HCT116 (cell line): ENCODE measurements at regions not wholly inside any gene's neighbourhood (a gene's known extent, or its start where the extent isn't known, plus 50 kb on each side); places are given as distances from the start of the nearest gene placed in this dataset.

Source experiments
- CTCF ChIP-seq, 3 experiments: fragments of 200-600 bp in 1 of 3; sonication (generic) in 1 of 3; IDR thresholded peaks in 2 of 3; conservative IDR thresholded peaks in 1 of 3; 2 replicates each; pipeline ENCODE4 v1.5.1; 2012 to 2017; ENCODE audit warnings: low read depth in 2 of 3, low read length in 2 of 3, antibody characterized with exemption in 1 of 3, borderline replicate concordance in 1 of 3, control low read depth in 1 of 3, mild to moderate bottlenecking in 1 of 3, mixed read lengths in 1 of 3, mixed run types in 1 of 3, moderate library complexity in 1 of 3; ENCODE audit not compliant: insufficient read depth in 1 of 3
- EZH2 ChIP-seq: fragments of 200-600 bp; sonication (generic); IDR thresholded peaks from 2 replicates; pipeline ENCODE4 v1.6.1; 2017; ENCODE audit warnings: antibody characterized with exemption, mixed run types
- FOSL1 ChIP-seq: IDR thresholded peaks from 2 replicates; pipeline ENCODE4 v1.6.1; 2012; ENCODE audit warnings: low read depth
- POLR2A ChIP-seq: IDR thresholded peaks from 2 replicates; pipeline ENCODE4 v1.7.0; 2011; ENCODE audit warnings: borderline replicate concordance; ENCODE audit not compliant: insufficient read depth, insufficient read length; ENCODE audit errors: extremely low read depth
- POLR2AphosphoS5 ChIP-seq: IDR thresholded peaks from 2 replicates; pipeline ENCODE4 v1.6.1; 2011; ENCODE audit warnings: mild to moderate bottlenecking, low read depth, low read length, moderate library complexity
- RAD21 ChIP-seq: IDR thresholded peaks from 2 replicates; pipeline ENCODE4 v1.6.1; 2012; ENCODE audit warnings: low read depth, mild to moderate bottlenecking
- REST ChIP-seq: IDR thresholded peaks from 2 replicates; pipeline ENCODE4 v1.6.1; 2012; ENCODE audit warnings: low read depth
- SIN3A ChIP-seq: IDR thresholded peaks from 2 replicates; pipeline ENCODE4 v1.6.1; 2012; ENCODE audit warnings: low read depth
- SRF ChIP-seq: IDR thresholded peaks from 2 replicates; pipeline ENCODE4 v1.6.1; 2012; ENCODE audit warnings: low read depth
- TCF7L2 ChIP-seq: IDR thresholded peaks from 2 replicates; pipeline ENCODE4 v1.7.0; 2011; ENCODE audit warnings: borderline replicate concordance, inconsistent platforms; ENCODE audit not compliant: insufficient read depth, insufficient read length; ENCODE audit errors: extremely low read depth
- YY1 ChIP-seq: IDR thresholded peaks from 2 replicates; pipeline ENCODE4 v1.6.1; 2011; ENCODE audit warnings: low read length, low read depth, moderate library complexity, mild to moderate bottlenecking; ENCODE audit not compliant: insufficient replicate concordance; ENCODE audit errors: extremely low read depth
- TF ChIP-seq, protein P1 (sequence below): IDR thresholded peaks from 2 replicates; pipeline ENCODE4 v1.6.1; 2012
- TF ChIP-seq, protein P2 (sequence below): IDR thresholded peaks from 2 replicates; pipeline ENCODE4 v1.6.1; 2011; ENCODE audit warnings: mild to moderate bottlenecking, low read length, moderate library complexity; ENCODE audit not compliant: insufficient replicate concordance; ENCODE audit errors: extremely low read depth

GRCh38 chr6:16936893-16937292 is 165.0 kb upstream of the STMND1 start:
- TF ChIP-seq CTCF (IDR thresholded peaks at IDR 0.05 in 2 of 3, conservative IDR thresholded peaks at IDR 0.05 in 1 of 3; ENCODE audit: borderline replicate concordance in 1 of 3, insufficient read depth in 1 of 3, low read depth in 2 of 3, low read length in 2 of 3): no peak
- no peak for TF ChIP-seq SIN3A
- no peak for TF ChIP-seq POLR2A
- TF ChIP-seq YY1: no peak
- TF ChIP-seq TCF7L2: no peak
- TF ChIP-seq, protein P1, sequence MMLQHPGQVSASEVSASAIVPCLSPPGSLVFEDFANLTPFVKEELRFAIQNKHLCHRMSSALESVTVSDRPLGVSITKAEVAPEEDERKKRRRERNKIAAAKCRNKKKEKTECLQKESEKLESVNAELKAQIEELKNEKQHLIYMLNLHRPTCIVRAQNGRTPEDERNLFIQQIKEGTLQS: no peak
- TF ChIP-seq RAD21: no peak
- TF ChIP-seq POLR2AphosphoS5: no peak
- no peak for TF ChIP-seq EZH2
- TF ChIP-seq FOSL1: no peak
- no peak for TF ChIP-seq SRF
- no peak for TF ChIP-seq REST
- TF ChIP-seq, protein P2, sequence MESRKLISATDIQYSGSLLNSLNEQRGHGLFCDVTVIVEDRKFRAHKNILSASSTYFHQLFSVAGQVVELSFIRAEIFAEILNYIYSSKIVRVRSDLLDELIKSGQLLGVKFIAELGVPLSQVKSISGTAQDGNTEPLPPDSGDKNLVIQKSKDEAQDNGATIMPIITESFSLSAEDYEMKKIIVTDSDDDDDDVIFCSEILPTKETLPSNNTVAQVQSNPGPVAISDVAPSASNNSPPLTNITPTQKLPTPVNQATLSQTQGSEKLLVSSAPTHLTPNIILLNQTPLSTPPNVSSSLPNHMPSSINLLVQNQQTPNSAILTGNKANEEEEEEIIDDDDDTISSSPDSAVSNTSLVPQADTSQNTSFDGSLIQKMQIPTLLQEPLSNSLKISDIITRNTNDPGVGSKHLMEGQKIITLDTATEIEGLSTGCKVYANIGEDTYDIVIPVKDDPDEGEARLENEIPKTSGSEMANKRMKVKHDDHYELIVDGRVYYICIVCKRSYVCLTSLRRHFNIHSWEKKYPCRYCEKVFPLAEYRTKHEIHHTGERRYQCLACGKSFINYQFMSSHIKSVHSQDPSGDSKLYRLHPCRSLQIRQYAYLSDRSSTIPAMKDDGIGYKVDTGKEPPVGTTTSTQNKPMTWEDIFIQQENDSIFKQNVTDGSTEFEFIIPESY: no peak
